Posterior vena cava (tissue), 2 donors: ENCODE measurements at regions not wholly inside any gene's neighbourhood (a gene's known extent, or its start where the extent isn't known, plus 50 kb on each side); places are given as distances from the start of the nearest gene placed in this dataset.

Experiments used
- DNase-seq: peaks from one replicate; pipeline ENCODE4 v3.0.0-alpha.2; 2020; ENCODE audit warnings: low spot score
- intact Hi-C, 2 donors: fragments of 100-400 bp; cut with DNase I; formaldehyde crosslinking; loops; one replicate each; pipeline versions ENCODE4 v1.14.1 to v1.14.2; 2022 to 2023
- donor health status: DM: yes; HTN: yes; CAD: no.
- donor health status: DM: yes; HTN: yes; CAD: no.

DNA sequence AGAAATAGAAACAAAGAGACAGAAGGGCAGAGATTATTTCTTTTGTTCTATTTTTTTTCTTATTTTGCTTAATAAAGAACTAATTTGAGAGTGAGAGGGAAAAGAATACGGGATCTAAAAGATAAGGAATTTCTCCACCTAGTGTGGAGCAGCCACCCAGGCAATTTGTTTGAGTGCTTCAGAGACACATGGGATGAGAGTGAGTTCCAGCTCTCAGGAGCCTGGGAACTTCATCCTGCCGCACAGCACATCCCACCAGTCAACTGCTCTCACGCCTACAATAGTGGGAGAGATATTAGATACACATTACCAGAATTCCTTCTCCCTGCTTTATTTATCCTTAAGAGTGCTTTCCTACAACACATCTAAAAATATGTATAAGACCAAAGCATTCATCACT lies 946.4 kb downstream of the PDHA2 start:
- no peak for DNase-seq
- intact Hi-C loops, result no loop called here

DNA sequence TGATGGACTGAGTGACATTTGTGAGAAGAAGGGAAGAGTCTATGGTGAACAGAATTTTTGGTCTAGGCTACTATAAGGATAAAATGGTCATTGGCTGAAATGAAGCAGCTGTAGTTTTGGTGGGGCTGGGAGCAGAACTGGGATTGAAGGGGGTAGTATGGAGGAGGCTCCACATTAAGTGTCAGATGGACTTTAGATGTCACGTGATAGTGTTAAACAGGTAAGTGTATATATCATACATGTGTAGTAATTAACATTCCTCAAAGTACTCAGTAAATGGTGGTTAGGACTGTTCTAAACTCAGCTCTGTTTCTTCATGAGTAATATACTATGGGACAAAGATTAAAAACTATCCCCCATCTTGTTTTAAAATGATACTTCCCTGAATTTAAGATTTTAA lies 947.9 kb downstream of the PDHA2 start:
- intact Hi-C loops, result no loop called here
- DNase-seq, result no peak

DNA sequence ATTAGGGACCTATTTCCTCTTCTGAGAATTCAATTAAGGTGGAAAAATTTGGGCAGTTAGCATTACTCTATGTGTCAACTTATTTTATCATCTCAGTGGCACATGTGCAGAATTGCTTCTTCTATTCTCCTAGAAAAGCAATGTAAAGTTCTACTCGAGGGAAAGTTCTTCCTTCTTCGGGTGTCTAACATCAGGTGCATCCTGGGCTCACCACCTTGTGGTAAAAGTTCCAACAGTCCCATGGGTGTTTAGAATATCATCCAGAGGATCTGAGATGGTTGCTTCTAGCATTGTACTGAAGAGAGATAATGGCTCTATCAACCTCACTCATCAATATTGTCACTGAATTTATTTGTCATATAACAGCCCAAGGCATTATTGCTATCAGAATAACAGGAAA lies 969.7 kb downstream of the PDHA2 start:
- DNase-seq, result no peak
- intact Hi-C loops, result no loop called here

DNA sequence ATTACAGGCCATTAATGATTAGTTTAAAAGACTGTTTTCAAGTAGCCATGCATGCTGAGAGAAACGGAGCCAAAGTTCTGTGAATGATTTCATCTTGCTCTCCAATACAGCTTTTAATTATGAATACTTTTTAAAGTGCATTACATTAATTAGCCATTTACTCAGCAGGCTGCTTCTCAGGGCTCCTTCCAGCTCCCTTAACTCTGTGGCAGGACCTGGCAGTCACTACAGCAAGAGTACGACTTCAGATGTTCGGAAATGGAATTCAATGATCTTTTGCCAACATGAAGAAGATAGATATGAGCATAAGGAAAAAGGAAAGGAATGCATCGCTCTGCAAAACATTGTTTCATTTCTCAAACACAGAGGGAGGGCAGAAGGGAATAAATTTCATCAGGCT lies 987.2 kb downstream of the PDHA2 start:
- DNase-seq, result no peak
- intact Hi-C loops, result no loop called here

DNA sequence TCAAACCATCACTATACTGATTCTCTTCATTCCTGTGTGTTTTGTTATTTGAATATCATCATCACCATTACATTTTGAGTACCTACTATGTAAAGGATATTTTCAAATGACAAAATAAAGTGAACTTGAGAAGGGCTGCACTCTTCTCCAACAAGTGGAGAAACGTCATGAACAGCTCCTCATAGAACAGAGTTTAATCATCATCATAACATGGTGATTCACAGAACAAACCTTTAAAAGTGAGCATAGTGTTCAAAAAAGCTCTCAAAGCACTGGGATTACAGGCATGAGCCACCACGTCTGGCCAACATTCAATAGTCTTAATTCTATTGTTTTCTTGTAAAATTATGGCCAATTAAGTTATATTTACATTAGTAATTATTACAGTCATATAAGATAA lies 993.9 kb downstream of the PDHA2 start:
- intact Hi-C loops, result no loop called here
- DNase-seq, result no peak

DNA sequence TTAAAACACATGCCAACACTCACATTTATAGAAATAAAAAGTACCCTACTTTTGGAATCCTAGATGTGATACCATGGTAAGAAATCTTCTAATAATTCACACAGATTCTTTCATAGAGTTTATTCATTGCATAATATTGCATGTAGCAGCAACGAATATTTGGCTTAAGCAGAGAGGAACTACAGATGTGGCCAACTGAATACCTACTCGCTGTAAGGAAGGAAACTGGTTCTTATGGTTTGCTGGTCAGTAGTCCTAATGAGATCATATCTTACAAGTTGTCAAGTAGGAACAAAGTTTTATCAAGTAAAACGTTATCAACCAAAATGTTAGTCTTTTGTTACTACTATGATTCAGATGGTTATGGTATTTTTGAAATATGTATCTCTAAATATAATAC lies 996.1 kb downstream of the PDHA2 start:
- DNase-seq, result no peak
- intact Hi-C loops, result no loop called here

DNA sequence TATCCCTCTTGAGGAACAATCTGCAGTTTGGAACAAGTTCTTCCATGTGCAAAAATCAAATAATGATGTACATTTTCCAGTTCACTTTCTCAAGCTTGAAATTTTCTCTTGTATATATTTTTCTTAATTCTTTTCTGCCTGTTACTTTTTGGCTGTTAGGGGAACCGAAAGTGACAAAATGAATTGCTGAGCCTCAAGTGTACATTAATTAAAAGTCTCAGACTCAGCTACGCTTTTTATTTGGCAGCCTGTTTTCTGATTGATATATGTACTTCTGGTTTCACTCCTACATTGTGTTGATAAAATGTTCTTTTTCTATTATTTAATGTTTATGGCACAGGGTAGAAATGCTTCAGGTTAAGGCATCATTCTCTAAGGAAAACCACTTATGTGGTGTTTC lies 999.5 kb downstream of the PDHA2 start:
- intact Hi-C loops, result no loop called here
- no peak for DNase-seq

DNA sequence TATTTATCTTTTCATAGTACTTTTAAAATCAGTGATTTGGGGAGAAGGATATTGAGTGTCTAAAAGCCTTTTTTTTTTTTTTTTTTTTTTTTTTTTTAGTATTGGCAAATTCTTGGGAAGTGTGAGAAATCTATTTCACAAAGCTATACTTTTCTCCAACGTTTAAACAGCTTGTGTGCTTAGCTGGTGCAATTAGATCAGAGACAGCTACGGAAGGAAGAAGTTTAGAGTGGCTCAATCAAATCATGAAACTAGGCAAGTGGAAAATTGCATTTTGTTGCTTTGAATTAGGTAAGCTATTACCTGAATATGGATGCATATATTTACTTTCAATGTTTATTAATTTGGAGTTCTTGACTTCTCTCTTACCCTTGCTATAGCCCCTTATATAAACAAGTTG lies 1001.9 kb downstream of the PDHA2 start:
- intact Hi-C loops, result no loop called here
- DNase-seq, result no peak

DNA sequence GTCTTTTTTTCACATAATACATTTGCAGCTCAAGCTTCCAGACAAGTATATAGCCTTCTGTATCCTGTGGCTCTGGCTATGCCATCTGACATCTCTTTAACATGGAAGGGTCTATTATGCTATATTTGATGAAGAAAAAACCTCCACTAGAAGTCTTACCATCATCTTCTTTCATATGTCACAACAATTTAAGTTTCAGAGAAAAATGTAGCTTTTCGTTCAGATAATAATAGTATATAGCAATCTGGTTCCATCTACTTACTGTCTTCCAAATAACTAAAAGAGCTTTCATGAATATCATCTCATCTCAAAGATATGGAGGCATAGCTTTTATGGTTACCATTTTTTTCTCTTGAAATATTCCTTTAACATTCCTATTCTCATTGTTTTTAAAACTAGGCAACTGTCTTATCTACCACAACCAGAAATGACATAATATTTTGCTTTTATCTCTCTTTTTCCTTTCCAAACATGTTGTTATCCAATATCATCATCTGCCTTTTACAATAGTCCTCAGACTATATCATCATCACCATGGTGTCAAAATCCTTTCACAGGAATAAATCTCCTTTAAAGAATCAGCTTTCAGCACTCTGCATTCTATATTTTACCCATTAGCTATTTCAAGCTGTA lies 1005.1 kb downstream of the PDHA2 start:
- intact Hi-C loops, result no loop called here
- DNase-seq, result no peak

DNA sequence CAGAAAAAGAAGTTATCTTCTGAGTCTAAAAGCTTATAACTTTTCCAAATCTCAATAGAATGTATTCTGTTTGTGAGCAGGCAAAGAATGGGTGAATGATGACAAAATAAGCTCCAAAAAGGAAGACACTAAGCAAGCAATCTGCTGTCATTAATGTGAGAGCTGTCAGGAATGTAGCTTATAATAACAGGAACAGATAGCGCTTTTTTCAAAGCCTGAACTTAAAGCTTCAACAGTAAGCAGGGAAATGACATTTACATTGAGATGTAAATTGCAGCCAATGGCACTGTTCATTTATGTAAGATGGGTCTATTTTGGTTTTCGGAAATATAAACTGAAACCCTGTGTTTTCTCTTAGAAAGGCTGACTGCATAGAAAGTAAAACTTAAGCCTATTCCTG lies 1005.9 kb downstream of the PDHA2 start:
- no peak for DNase-seq
- intact Hi-C loops, result no loop called here

DNA sequence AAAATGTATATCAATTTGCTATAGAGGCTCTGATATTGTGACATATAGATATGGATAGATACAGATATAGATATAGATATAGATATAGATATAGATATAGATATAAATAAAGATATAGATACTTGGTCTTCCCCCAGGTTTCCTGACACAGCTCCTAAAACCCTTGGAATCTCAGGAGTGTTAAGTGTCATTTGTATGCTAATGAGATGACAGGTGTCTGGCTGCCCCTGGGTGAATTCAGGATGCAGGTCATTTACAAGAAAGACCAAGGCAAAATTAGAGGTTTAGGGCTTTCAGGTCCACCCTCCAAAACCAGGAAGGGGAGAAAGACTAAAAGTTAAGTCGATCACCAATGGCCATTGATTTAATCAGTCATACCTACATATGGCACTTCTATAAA lies 1034.8 kb downstream of the PDHA2 start:
- intact Hi-C loops, result no loop called here
- DNase-seq, result no peak

DNA sequence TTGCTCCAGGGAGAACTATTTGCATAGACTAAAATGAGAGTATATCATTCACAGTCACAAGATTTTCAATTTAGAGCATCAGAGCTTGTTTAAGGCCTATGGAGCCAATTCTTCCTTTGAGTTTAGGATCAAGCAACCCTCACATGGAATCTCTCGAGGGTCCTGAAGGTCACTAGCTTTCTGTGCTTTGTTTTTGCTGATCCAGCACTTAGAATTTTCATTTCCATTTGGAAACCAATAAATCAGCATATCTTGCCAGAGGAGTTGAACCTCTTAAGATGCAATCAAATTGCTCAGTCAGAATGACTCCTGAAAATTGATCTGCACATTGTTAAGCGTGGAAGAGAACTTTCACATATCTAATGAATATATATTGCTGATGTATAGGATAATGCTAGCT lies 1039.6 kb downstream of the PDHA2 start:
- intact Hi-C loops, result no loop called here
- no peak for DNase-seq

DNA sequence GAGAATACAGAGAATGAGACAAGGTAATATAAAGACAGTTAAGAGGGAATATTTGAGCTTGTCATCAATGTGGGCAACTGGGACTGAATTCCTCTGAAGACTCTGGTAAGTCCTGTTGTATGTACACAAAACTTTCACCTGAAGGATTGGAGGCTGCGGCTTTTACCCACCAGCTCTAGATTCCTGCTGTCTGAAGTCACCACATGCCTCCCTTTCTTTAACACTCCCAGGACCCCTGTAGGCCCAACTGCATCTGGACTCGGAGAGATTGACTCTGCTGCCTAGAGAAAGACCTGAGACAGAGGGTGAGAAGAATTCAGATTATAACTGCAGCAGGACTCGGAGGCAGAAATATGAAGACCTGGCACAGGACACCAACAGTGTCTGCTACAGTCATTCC lies 1048.0 kb downstream of the PDHA2 start:
- DNase-seq, result no peak

DNA sequence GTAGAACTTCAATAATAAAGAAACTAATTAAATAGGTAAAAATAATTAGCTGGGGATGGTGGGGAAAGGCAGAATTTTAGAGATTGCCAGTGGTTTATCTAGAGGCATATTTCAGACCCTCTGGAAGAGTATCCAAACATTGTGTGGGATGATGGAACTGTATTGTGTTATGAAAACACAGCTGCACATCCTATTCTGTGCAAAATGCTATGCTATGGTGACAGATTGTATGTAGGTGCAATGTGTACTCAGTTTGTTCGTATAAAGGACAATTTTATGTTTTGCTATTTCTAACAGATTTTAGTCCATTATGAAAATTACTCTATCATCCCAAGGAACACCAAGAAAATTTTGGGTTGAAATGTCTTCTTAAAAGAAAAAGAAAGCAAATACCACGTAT lies 1054.7 kb downstream of the PDHA2 start:
- intact Hi-C loops, result no loop called here
- DNase-seq, result no peak

More for the DNA sequence above, 1048.0 kb downstream of the PDHA2 start:
- intact Hi-C loops, result no loop called here

DNA sequence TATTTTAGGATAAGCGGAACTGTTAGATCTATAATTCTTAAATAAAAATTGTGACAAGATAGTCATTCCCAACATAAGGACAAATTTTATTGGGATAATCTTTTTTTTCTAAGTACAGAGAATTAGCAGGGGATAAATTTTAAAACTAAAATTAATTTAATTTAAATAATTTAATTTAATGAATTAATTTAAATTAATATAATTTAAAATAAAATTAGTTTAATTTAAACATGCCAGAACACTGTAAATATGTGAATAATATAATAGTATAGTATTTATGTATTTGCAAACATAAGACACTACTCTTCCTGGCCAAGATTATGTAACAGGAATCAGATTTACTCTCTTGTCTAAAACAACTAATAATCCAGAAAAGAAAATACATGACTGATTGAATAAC lies 1055.9 kb downstream of the PDHA2 start:
- intact Hi-C loops, result no loop called here
- no peak for DNase-seq

DNA sequence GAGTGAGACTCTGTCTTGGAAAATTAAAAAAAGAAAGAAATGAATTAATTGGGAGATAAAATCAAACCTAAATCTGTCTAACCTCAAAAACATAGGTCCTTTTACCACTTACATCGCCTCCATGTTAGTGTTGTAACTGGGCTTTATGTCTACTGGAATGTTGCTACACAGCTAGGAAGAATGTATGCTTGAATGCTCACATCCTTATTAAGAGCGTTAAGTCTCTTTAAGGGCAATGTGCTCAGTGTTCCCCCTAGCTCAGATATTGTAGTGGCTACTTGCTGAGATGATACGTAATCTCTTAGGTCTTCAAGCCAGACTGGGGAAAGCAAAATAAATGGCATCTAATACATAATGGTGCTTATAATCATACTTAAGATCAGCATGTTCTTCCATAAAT lies 1072.8 kb downstream of the PDHA2 start:
- no peak for DNase-seq
- intact Hi-C loops, result no loop called here

DNA sequence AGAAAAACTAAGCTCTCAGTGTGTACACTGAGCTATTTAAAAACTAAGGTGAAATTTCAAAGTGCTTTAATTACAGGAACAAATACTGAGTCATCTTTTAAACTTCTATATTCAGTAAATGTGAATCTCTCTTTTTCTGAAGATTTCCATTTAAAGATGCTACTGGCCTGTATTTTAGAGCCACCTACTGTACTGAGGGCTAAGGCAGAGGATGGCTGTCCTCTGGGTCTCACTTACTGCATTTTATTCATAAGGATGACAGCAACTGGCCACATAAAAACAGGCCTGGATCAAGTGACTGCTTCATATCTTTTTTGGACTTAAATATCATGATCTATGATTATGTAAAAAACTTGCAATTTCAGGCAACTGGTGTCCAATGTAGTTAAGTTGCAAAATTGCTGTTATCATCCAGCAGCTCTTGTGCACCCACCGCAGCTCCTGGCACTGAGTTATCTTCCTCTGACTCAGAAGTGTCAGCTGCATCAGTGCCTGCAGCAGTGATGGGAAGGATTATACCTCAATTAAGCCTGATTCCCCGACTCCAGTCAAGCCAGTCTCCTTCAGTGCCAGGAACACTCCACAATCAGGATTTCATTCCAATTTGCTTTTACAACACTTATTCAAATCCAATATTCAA lies 1073.7 kb downstream of the PDHA2 start:
- intact Hi-C loops, result no loop called here
- DNase-seq, result no peak

DNA sequence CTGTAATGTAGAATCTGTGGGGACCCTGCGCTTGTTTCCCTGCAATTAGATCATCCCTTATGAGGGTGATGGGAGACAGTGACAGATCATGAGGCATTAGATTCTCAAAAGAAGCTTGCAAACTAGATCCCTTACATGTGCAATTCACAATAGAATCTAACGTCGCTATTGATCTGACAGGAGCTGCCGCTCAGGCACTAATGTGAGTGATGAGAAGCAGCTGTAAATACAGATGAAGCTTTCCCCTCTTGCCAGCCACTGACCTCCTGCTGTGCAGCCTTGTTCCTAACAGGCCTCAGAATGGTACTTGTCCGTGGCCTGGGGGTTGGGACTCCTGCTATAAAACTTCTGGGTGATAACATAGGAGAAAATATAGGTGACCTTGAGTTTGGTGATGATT lies 1076.8 kb downstream of the PDHA2 start:
- intact Hi-C loops, result no loop called here

DNA sequence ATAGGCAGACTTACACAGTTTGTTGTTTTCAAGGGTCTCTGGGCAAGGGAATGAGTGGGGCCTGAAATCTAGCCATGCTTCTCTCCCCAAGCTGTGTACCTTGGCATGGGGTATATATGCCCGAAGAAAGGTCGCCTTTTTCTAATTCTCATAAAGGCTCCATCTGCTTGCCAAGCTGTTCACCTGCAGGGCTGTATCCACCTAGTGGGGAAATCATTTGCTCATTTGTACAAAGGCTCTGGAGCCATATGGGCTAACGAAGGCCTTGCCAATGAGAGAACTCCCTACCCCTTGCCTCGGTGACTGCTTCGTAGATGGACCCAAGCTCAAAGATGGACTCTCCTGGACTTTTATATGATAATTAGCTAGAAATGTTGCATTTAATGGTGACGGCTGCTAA lies 1097.0 kb downstream of the PDHA2 start:
- DNase-seq, result no peak
- intact Hi-C loops, result no loop called here

More for the DNA sequence above, 1076.8 kb downstream of the PDHA2 start:
- no peak for DNase-seq

DNA sequence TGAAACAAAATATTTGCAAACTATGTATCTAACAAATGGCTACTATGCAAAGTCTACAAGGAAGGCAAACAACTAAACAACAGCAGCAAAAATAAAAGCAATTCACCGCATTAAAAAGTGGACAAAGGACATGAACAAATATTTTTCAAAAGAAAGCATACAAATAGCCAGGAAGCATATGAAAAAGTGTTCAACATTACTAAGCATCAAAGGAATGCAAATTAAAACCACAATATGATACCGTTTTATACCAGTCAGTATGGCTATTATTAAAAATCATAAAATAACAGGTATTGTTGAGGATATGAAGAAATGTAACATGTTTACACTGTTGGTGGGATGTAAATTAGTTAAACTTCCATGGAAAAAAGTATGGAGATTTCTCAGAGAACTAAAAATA lies 1106.7 kb downstream of the PDHA2 start:
- no peak for DNase-seq
- intact Hi-C loops, result no loop called here

DNA sequence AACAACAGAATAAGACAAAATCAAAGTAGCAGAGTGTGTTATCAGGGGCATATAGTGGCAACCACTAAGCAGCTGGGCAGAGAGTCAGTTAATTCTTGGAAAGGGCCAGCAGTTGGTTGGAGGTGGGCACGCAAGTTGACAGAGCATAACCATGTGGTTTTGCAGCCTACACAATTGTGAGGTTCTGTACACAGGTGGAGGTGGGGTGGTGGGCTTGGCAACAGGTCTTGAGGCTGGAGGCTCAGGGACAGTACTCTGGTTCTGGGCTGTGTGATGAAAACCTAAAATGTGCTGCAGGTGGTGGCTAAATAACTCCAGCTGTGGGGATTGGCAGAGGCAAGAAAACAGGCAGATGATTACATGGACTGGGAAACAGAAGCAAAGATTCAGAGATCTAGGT lies 1112.7 kb downstream of the PDHA2 start:
- intact Hi-C loops, result no loop called here
- no peak for DNase-seq

DNA sequence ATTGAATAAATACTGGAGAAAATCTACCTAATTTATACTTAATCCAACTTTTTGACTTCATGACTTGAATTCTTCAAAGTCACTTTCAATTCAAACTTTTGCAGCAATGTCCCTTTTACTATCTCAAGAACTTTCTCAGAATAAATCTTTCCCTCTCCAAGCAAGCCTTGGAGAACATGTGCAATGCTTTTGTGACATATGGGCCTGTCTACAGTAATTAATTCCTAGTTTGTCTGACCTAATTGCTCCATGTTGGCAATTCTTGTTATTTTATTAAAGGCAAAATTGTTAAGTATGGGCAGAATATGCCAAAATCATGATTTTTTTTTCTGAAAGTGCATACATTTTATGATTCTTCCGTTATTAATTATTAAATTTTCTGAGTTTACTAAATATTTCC lies 1115.3 kb downstream of the PDHA2 start:
- intact Hi-C loops, result no loop called here
- DNase-seq, result no peak
